HL-60/S4 (cell line): ENCODE measurements at regions not wholly inside any gene's neighbourhood (a gene's known extent, or its start where the extent isn't known, plus 50 kb on each side); places are given as distances from the start of the nearest gene placed in this dataset.

ENCODE experiments used
- in situ Hi-C: fragments of 300-500 bp; cut with MboI; formaldehyde crosslinking; loops from 2 replicates; pipeline ENCODE4 v1.14.3; 2022; ENCODE audit warnings: low sequenced_read_pairs

- in situ Hi-C loops, result no loop called here
Observed at GRCh38 chr13:82878536-82878935, 1003.7 kb downstream of the SLITRK1 start.

- in situ Hi-C loops, result no loop called here
Observed at GRCh38 chr13:82867284-82867683, 1015.0 kb downstream of the SLITRK1 start.

GRCh38 chr13:82850644-82851043 lies 1031.6 kb downstream of the SLITRK1 start:
- in situ Hi-C loops, result no loop called here

- in situ Hi-C loops, result no loop called here
Observed at GRCh38 chr13:82848766-82849165, 1033.5 kb downstream of the SLITRK1 start.

- in situ Hi-C loops, result no loop called here
Observed at GRCh38 chr13:82847595-82847994, 1034.7 kb downstream of the SLITRK1 start.

GRCh38 chr13:82833923-82834322 lies 1048.4 kb downstream of the SLITRK1 start:
- in situ Hi-C loops, result no loop called here

- in situ Hi-C loops, result no loop called here
Observed at GRCh38 chr13:82829040-82829439, 1053.2 kb downstream of the SLITRK1 start.

- in situ Hi-C loops, result no loop called here
Observed at GRCh38 chr13:82827724-82828123, 1054.5 kb downstream of the SLITRK1 start.

GRCh38 chr13:82822935-82823334 lies 1059.3 kb downstream of the SLITRK1 start:
- in situ Hi-C loops, result no loop called here

- in situ Hi-C loops, result no loop called here
Observed at GRCh38 chr13:82817133-82817532, 1065.1 kb downstream of the SLITRK1 start.

- in situ Hi-C loops, result no loop called here
Observed at GRCh38 chr13:82815791-82816190, 1066.5 kb downstream of the SLITRK1 start.

- in situ Hi-C loops, result no loop called here
Observed at GRCh38 chr13:82803341-82803740, 1078.9 kb downstream of the SLITRK1 start.

GRCh38 chr13:82802528-82802927 lies 1079.7 kb downstream of the SLITRK1 start:
- in situ Hi-C loops, result no loop called here

- in situ Hi-C loops, result no loop called here
Observed at GRCh38 chr13:82800391-82800790, 1081.9 kb downstream of the SLITRK1 start.

GRCh38 chr13:82797876-82798275 lies 1084.4 kb downstream of the SLITRK1 start:
- in situ Hi-C loops, result no loop called here

- in situ Hi-C loops, result no loop called here
Observed at GRCh38 chr13:82791035-82791434, 1091.2 kb downstream of the SLITRK1 start.

- in situ Hi-C loops, result no loop called here
Observed at GRCh38 chr13:82772816-82773215, 1109.5 kb downstream of the SLITRK1 start.

GRCh38 chr13:82766732-82767321 lies 1115.4 kb downstream of the SLITRK1 start:
- in situ Hi-C loops, result no loop called here

- in situ Hi-C loops, result no loop called here
Observed at GRCh38 chr13:82758044-82758443, 1124.2 kb downstream of the SLITRK1 start.

- in situ Hi-C loops, result no loop called here
Observed at GRCh38 chr13:82751206-82751605, 1131.1 kb downstream of the SLITRK1 start.

GRCh38 chr13:82749551-82749950 lies 1132.7 kb downstream of the SLITRK1 start:
- in situ Hi-C loops, result no loop called here

GRCh38 chr13:82747958-82748357 lies 1134.3 kb downstream of the SLITRK1 start:
- in situ Hi-C loops, result no loop called here

GRCh38 chr13:82747291-82747690 lies 1135.0 kb downstream of the SLITRK1 start:
- in situ Hi-C loops, result no loop called here
